ENCODE measurements at regions not wholly inside any gene's neighbourhood (a gene's known extent, or its start where the extent isn't known, plus 50 kb on each side); places are given as distances from the start of the nearest gene placed in this dataset. TPM values are rescaled to one million over a fixed set of nuclear protein-coding genes. Genes with fewer than 3 reads are reported as not detected.

Small RNA genes in the stretch of these regions (small RNA-seq; reads per million reads assigned to genes)
- not detected for gene AC104229.1 (ENCODE audit: low replicate concordance)
